Activated CD4-positive, alpha-beta T cell treated with anti-CD3 and anti-CD28 coated beads, Interleukin-2, amount 10 ng/mL, durations not matched to agents 7 days and 5 days (primary cell): ENCODE measurements at regions not wholly inside any gene's neighbourhood (a gene's known extent, or its start where the extent isn't known, plus 50 kb on each side); places are given as distances from the start of the nearest gene placed in this dataset.

Experiments used
- CTCF ChIA-PET: fragments of 350-600 bp; sonication (Branson Sonifier 250); formaldehyde crosslinking; loops from one replicate; lab custom pipeline; 2021; ENCODE audit warnings: antibody characterized with exemption; lab: Charles Lee
- POLR2A ChIA-PET: fragments of 350-600 bp; sonication (Branson Sonifier 250); formaldehyde crosslinking; loops from one replicate; lab custom pipeline; 2021; ENCODE audit warnings: antibody characterized with exemption; lab: Charles Lee
- DNase-seq: peaks from one replicate; pipeline ENCODE4 v3.0.0-alpha.2; 2020
- H3K27ac Mint-ChIP-seq: one replicate; pipeline ENCODE4 v1.8.0; 2021; ENCODE audit warnings: mild to moderate bottlenecking, moderate library complexity, mixed read lengths
- H3K27me3 Mint-ChIP-seq: one replicate; pipeline ENCODE4 v1.8.0; 2021; ENCODE audit warnings: mixed read lengths
- H3K36me3 Mint-ChIP-seq: one replicate; pipeline ENCODE4 v1.8.0; 2021; ENCODE audit warnings: low read depth, mixed read lengths
- H3K4me1 Mint-ChIP-seq: one replicate; pipeline ENCODE4 v1.8.0; 2021; ENCODE audit warnings: mixed read lengths
- H3K4me3 Mint-ChIP-seq: one replicate; pipeline ENCODE4 v1.8.0; 2021; ENCODE audit warnings: mild to moderate bottlenecking, moderate library complexity, mixed read lengths
- H3K9me3 Mint-ChIP-seq: one replicate; pipeline ENCODE4 v1.8.0; 2021; ENCODE audit warnings: mixed read lengths

- H3K27me3 Mint-ChIP-seq, result no peaks in the 10 kb centered on the region
- ChIA-PET POLR2A (no interaction called here), CTCF (no interaction called here)
- H3K36me3 Mint-ChIP-seq, result no peaks in the 10 kb centered on the region
- H3K4me1 Mint-ChIP-seq, result no peaks in the 10 kb centered on the region
- DNase-seq, result no peak
- H3K9me3 Mint-ChIP-seq, result peaks cover 2% of the 10 kb centered on the region
- H3K27ac Mint-ChIP-seq, result no peak overlapping the region
- no peak overlapping the region for H3K4me3 Mint-ChIP-seq
Observed at GRCh38 chr4:31545330-31545729, 825.2 kb downstream of the PCDH7 start.

- ChIA-PET CTCF (no interaction called here), POLR2A (no interaction called here)
- Mint-ChIP-seq H3K9me3 (peaks cover 2% of the 10 kb centered on the region), H3K27me3 (no peaks in the 10 kb centered on the region), H3K36me3 (no peaks in the 10 kb centered on the region), H3K4me1 (no peaks in the 10 kb centered on the region), H3K4me3 (no peak overlapping the region), H3K27ac (no peak overlapping the region)
- DNase-seq, result no peak
Observed at GRCh38 chr4:31545755-31546154, 825.6 kb downstream of the PCDH7 start.

GRCh38 chr4:31548021-31548420, 827.9 kb downstream of the PCDH7 start:
- H3K27ac Mint-ChIP-seq, result no peak overlapping the region
- CTCF ChIA-PET, result no interaction called here
- no peaks in the 10 kb centered on the region for H3K27me3 Mint-ChIP-seq
- POLR2A ChIA-PET, result no interaction called here
- H3K9me3 Mint-ChIP-seq, result no peaks in the 10 kb centered on the region
- H3K4me3 Mint-ChIP-seq, result no peak overlapping the region
- H3K4me1 Mint-ChIP-seq, result no peaks in the 10 kb centered on the region
- no peak for DNase-seq
- no peaks in the 10 kb centered on the region for H3K36me3 Mint-ChIP-seq

DNA sequence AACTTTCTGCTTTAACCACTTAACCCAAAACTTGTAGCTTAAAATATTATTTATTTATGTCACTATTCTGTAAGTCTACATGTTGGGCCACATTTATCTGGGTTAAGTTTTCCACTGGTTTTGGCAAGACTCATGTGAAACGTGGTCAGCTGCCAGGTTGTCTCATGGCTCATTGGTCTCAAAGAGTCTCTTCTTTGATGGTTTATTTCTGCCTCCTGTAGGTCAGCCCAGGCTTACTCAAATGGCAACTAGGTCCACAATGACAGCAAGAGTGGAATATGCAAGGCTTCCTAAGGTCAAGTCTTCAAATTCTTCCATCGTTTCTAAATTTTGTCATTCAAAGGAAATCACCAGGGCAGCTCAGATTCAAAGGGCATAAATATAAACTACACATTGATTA, 828.7 kb downstream of the PCDH7 start:
- CTCF ChIA-PET, result no interaction called here
- Mint-ChIP-seq H3K27ac (no peak overlapping the region), H3K36me3 (no peaks in the 10 kb centered on the region), H3K27me3 (no peaks in the 10 kb centered on the region), H3K4me1 (no peaks in the 10 kb centered on the region), H3K4me3 (no peak overlapping the region), H3K9me3 (no peaks in the 10 kb centered on the region)
- DNase-seq, result no peak
- POLR2A ChIA-PET, result no interaction called here

- no peaks in the 10 kb centered on the region for H3K4me1 Mint-ChIP-seq
- no peak overlapping the region for H3K4me3 Mint-ChIP-seq
- H3K27ac Mint-ChIP-seq, result no peak overlapping the region
- H3K27me3 Mint-ChIP-seq, result no peaks in the 10 kb centered on the region
- no peaks in the 10 kb centered on the region for H3K36me3 Mint-ChIP-seq
- no peak for DNase-seq
- ChIA-PET POLR2A (no interaction called here), CTCF (no interaction called here)
- H3K9me3 Mint-ChIP-seq, result no peaks in the 10 kb centered on the region
Observed at GRCh38 chr4:31549256-31549655, 829.1 kb downstream of the PCDH7 start.

DNA sequence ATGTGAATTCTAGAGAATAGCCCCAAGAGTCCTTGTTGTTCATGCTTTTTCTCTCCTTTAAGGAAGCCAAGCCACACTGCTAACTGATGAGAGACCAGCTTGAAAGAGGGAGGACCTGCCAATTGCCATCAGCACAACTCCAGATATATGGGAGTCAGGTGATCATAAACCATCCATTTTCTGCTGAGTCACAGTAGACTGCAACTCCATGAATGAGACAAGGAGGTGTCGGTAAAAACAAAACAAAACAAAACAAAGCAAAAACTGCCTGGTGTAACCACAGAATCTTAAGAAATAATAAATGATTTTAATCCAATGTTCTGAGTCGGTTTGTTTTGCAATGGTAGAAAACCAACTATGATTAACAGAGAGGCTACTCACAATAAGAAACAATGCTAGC, 837.3 kb downstream of the PCDH7 start:
- DNase-seq, result no peak
- Mint-ChIP-seq H3K4me3 (no peak overlapping the region), H3K9me3 (peaks cover 6% of the 10 kb centered on the region), H3K27ac (no peak overlapping the region), H3K27me3 (no peaks in the 10 kb centered on the region), H3K36me3 (no peaks in the 10 kb centered on the region), H3K4me1 (no peaks in the 10 kb centered on the region)
- CTCF ChIA-PET, result no interaction called here
- POLR2A ChIA-PET, result no interaction called here

- Mint-ChIP-seq H3K36me3 (no peaks in the 10 kb centered on the region), H3K9me3 (peaks cover 2% of the 10 kb centered on the region), H3K27ac (no peak overlapping the region), H3K4me1 (no peaks in the 10 kb centered on the region), H3K27me3 (no peaks in the 10 kb centered on the region), H3K4me3 (no peak overlapping the region)
- DNase-seq, result no peak
- ChIA-PET POLR2A (no interaction called here), CTCF (no interaction called here)
Observed at GRCh38 chr4:31573554-31573953, 853.4 kb downstream of the PCDH7 start.

GRCh38 chr4:31575504-31575903, 855.3 kb downstream of the PCDH7 start:
- Mint-ChIP-seq H3K9me3 (peaks cover 2% of the 10 kb centered on the region), H3K4me1 (no peaks in the 10 kb centered on the region), H3K4me3 (no peak overlapping the region), H3K27ac (no peak overlapping the region), H3K27me3 (no peaks in the 10 kb centered on the region), H3K36me3 (no peaks in the 10 kb centered on the region)
- ChIA-PET CTCF (no interaction called here), POLR2A (no interaction called here)
- no peak for DNase-seq

GRCh38 chr4:31580843-31581242, 860.7 kb downstream of the PCDH7 start:
- H3K36me3 Mint-ChIP-seq, result no peaks in the 10 kb centered on the region
- ChIA-PET CTCF (no interaction called here), POLR2A (no interaction called here)
- H3K27ac Mint-ChIP-seq, result no peak overlapping the region
- no peaks in the 10 kb centered on the region for H3K4me1 Mint-ChIP-seq
- no peak for DNase-seq
- no peak overlapping the region for H3K4me3 Mint-ChIP-seq
- H3K9me3 Mint-ChIP-seq, result no peaks in the 10 kb centered on the region
- no peaks in the 10 kb centered on the region for H3K27me3 Mint-ChIP-seq

- DNase-seq, result no peak
- no peak overlapping the region for H3K4me3 Mint-ChIP-seq
- ChIA-PET CTCF (no interaction called here), POLR2A (no interaction called here)
- no peaks in the 10 kb centered on the region for H3K36me3 Mint-ChIP-seq
- H3K9me3 Mint-ChIP-seq, result peaks cover 2% of the 10 kb centered on the region
- H3K27me3 Mint-ChIP-seq, result no peaks in the 10 kb centered on the region
- no peak overlapping the region for H3K27ac Mint-ChIP-seq
- H3K4me1 Mint-ChIP-seq, result no peaks in the 10 kb centered on the region
Observed at GRCh38 chr4:31585503-31585902, 865.3 kb downstream of the PCDH7 start.

DNA sequence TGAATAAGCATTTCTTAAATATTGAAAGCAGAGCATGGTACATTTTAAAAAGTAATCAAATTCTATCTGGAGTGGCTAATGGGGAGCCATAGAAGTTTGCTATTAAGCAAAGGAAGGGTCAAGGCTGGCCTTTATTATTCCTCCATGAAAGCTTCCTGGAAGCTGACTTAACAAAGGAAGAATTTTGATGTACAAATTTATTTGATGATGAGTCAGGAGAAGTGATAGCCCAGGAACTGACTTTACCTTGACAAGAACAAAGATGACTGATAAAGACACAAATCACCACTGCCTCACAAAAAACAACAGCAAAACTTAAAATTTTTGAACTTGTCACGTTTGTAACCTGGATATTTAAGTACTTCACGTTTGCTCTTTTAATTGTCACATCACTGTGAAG, 872.1 kb downstream of the PCDH7 start:
- Mint-ChIP-seq H3K9me3 (peaks cover 2% of the 10 kb centered on the region), H3K27me3 (no peaks in the 10 kb centered on the region), H3K4me3 (no peak overlapping the region), H3K36me3 (no peaks in the 10 kb centered on the region), H3K4me1 (no peaks in the 10 kb centered on the region), H3K27ac (no peak overlapping the region)
- no peak for DNase-seq
- ChIA-PET POLR2A (no interaction called here), CTCF (no interaction called here)

GRCh38 chr4:31595496-31595895, 875.3 kb downstream of the PCDH7 start:
- Mint-ChIP-seq H3K27ac (no peak overlapping the region), H3K9me3 (peaks cover 2% of the 10 kb centered on the region), H3K4me3 (no peak overlapping the region), H3K27me3 (no peaks in the 10 kb centered on the region), H3K4me1 (no peaks in the 10 kb centered on the region), H3K36me3 (no peaks in the 10 kb centered on the region)
- no peak for DNase-seq
- POLR2A ChIA-PET, result no interaction called here
- CTCF ChIA-PET, result no interaction called here

DNA sequence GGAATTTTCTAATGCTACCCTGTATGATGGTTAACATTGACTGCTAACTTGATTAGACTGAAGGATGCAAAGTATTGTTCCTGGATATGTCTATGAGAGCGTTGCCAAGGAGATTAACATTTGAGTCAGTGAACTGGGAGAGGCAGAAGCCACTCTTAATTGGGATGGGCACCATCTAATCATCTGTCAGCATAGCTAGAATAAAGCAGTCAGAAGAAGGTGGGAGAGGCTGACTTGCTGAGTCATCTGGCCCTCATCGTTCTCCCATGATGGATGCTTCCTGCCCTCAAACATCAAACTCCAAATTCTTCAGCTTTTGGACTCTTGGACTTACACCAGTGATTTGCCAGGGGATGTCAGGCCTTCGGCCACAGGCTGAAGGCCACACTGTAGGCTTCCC, 878.5 kb downstream of the PCDH7 start:
- ChIA-PET CTCF (no interaction called here), POLR2A (no interaction called here)
- Mint-ChIP-seq H3K9me3 (peaks cover 2% of the 10 kb centered on the region), H3K27me3 (no peaks in the 10 kb centered on the region), H3K36me3 (no peaks in the 10 kb centered on the region), H3K4me3 (no peak overlapping the region), H3K4me1 (no peaks in the 10 kb centered on the region), H3K27ac (no peak overlapping the region)
- DNase-seq, result no peak

GRCh38 chr4:31601793-31602192, 881.6 kb downstream of the PCDH7 start:
- Mint-ChIP-seq H3K27me3 (no peaks in the 10 kb centered on the region), H3K27ac (no peak overlapping the region)
- DNase-seq, result no peak

More at GRCh38 chr4:31601793-31602192, 881.6 kb downstream of the PCDH7 start:
- H3K36me3 Mint-ChIP-seq, result no peaks in the 10 kb centered on the region
- no peak overlapping the region for H3K4me3 Mint-ChIP-seq
- no peaks in the 10 kb centered on the region for H3K4me1 Mint-ChIP-seq
- ChIA-PET POLR2A (no interaction called here), CTCF (no interaction called here)
- H3K9me3 Mint-ChIP-seq, result peaks cover 5% of the 10 kb centered on the region
